AG09319 (cell line): ENCODE measurements at regions not wholly inside any gene's neighbourhood (a gene's known extent, or its start where the extent isn't known, plus 50 kb on each side); places are given as distances from the start of the nearest gene placed in this dataset.
"Not testable (repeated sequence)": the region's sequence is repeated elsewhere in the genome, so short reads cannot be mapped to it uniquely, and the experiment has no call there.

Source experiments
- DNase-seq: peaks from one replicate; pipeline ENCODE4 v3.0.0-alpha.2; 2010; ENCODE audit warnings: low read depth; ENCODE audit errors: extremely low read depth
- CTCF ChIP-seq: IDR thresholded peaks from 2 replicates; pipeline ENCODE4 v1.5.1; 2011; ENCODE audit warnings: low read depth, mild to moderate bottlenecking, inconsistent platforms, low read length, moderate library complexity

- TF ChIP-seq CTCF = no peak
- peak; percentile 48 for DNase-seq
Observed at GRCh38 chr5:42944989-42945388, 95.1 kb downstream of the ANXA2R start.

- no peak for TF ChIP-seq CTCF
- DNase-seq = no peak
Observed at GRCh38 chr5:42943931-42944631, 96.0 kb downstream of the ANXA2R start.

DNA sequence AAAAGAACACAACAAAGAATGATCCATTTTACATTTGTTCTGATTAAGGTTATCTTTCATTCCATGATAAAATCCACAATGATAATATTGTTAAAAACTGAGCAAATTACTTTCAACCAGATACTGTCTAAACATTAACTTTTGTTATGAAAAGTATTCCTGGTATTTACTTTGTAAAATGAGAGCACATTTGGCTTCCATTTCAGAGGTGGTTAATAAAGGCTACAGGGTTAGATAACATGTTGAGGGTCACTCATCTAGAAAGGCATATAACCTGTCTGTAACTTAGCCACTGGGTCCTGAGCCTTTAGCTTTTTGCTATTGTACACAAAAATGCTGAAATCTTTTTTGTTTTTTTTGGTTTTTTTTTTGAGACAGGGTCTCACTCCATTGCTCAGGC is 99.3 kb downstream of the ANXA2R start:
- DNase-seq = no peak
- no peak for TF ChIP-seq CTCF

- not testable (repeated sequence) for DNase-seq
Observed at GRCh38 chr5:42932011-42932410, 108.1 kb downstream of the ANXA2R start.

- DNase-seq = not testable (repeated sequence)
Observed at GRCh38 chr5:42931451-42931850, 108.7 kb downstream of the ANXA2R start.

- TF ChIP-seq CTCF = no peak
- no peak for DNase-seq
Observed at GRCh38 chr5:42930934-42931333, 109.2 kb downstream of the ANXA2R start.

- TF ChIP-seq CTCF = no peak
- DNase-seq = no peak
Observed at GRCh38 chr5:42929871-42930270, 110.2 kb downstream of the ANXA2R start.

DNA sequence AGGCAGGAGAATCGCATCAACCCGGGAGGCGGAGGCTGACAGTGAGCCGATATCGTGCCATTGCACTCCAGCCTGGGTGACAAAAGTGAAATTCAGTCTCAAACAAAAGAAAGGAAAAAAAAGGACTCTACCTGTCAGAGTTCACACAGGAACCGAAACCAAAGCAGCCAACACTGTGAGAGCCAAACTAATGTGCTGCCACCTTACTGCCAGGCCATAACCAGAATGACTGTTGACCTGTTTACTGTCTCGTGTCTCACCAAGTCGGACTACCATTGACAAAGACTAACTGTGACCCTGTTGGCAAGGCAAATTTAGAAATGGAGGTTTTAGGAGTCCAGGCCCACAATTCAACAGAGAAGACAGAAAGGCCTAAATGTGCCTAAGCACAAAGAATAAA is 112.4 kb downstream of the ANXA2R start:
- DNase-seq = no peak
- TF ChIP-seq CTCF = no peak
